ENCODE measurements at regions not wholly inside any gene's neighbourhood (a gene's known extent, or its start where the extent isn't known, plus 50 kb on each side); places are given as distances from the start of the nearest gene placed in this dataset.

DNA sequence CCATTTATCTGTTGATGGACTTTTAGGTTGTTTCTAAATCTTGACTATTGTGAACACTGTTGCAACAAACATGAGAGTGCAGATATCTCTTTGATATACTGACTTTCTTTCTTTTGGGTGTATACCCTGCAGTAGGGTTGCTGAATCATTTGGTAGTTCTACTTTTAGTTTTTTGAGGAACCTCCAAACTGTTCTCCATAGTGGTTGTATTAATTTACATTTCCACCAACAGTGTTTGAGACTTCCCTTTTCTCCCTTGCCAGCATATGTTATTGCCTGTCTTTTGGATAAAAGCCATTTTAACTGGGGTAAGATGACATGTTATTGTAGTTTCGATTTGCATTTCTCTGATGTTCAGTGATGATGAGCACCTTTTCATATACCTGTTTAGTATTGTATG is 330.0 kb downstream of the DDX10 start:
- TF ChIP-seq CTCF (IDR thresholded peaks at IDR 0.05; ENCODE audit: insufficient read depth, low read depth, low read length): no peak
- no peak for DNase-seq (ENCODE audit: low read depth)
- no peak overlapping the region for H3K4me3 ChIP-seq (ENCODE audit: low read depth, low read length)

- no peak for TF ChIP-seq CTCF (IDR thresholded peaks at IDR 0.05; ENCODE audit: insufficient read depth, low read depth, low read length)
These were observed 333.0 kb downstream of the DDX10 start for GRCh38 chr11:108997826-108998225.

DNA sequence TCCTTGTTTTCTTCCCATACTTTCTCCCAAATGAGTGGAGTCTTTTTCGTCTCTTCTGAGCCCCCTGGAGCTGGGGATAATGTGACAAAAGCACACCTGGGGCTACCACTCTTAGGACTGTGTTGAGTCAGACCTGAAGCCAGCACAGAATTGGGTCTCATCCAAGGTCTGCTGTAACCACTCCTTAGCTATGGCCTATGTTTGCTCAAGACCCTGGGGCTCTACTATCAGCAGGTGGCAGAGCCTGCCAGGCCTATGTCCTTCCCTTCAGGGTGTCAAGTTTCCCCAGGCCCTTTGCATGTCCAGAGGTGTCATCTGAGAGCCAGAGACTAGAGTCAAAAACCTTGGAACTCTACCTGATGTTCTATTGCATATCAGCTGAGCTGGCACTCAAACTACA is 335.7 kb downstream of the DDX10 start:
- DNase-seq (ENCODE audit: low read depth): no peak
- TF ChIP-seq CTCF (IDR thresholded peaks at IDR 0.05; ENCODE audit: insufficient read depth, low read depth, low read length): no peak

More at GRCh38 chr11:108997826-108998225, 333.0 kb downstream of the DDX10 start:
- peak; percentile 59 for DNase-seq (ENCODE audit: low read depth)
- no peak overlapping the region for H3K4me3 ChIP-seq (ENCODE audit: low read depth, low read length)

DNA sequence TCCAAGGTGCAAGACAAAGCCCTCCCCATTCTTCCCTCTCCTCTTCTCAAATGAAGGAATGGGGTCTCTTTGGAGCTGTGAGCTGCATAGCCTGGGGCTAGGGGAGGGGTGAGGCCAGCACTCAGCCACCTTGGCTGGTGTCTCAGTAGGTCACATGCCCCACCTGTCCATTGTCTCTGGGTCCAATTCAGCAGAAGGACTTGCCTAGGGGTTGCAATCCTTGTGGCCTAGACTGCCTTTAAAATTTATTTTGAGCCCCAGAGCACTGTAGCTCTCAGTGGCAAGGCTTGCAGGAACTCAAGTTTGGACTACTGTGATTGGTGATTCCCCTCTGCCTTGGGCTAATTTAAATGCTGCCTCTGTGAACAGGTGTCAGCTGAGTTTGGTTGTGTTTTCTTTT is 336.7 kb downstream of the DDX10 start:
- TF ChIP-seq CTCF (IDR thresholded peaks at IDR 0.05; ENCODE audit: insufficient read depth, low read depth, low read length): no peak
- no peak overlapping the region for H3K4me3 ChIP-seq (ENCODE audit: low read depth, low read length)
- no peak for DNase-seq (ENCODE audit: low read depth)

More for the DNA sequence above, 335.7 kb downstream of the DDX10 start:
- H3K4me3 ChIP-seq (ENCODE audit: low read depth, low read length): no peak overlapping the region

DNA sequence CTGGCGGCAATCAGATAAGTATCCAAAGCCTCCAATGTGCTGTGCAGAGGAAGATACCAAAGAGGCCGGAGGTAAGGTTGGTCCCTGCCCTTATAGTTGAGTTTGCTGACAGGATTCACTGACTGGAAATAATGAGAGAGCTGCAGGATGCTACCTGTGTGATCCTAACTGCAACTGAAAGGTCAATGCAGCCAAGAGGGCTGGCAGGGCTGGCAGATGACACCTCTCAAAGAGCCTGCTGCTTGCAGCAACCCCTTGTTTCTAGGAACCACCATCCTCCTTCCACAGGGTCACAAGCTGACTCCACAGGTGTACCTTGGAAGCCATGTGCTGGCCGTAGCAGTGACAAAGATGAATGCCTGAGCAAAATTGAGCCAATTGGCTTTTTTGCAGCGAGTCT is 348.1 kb downstream of the DDX10 start:
- no peak overlapping the region for H3K4me3 ChIP-seq (ENCODE audit: low read depth, low read length)
- no peak for TF ChIP-seq CTCF (IDR thresholded peaks at IDR 0.05; ENCODE audit: insufficient read depth, low read depth, low read length)
- DNase-seq (ENCODE audit: low read depth): no peak

DNA sequence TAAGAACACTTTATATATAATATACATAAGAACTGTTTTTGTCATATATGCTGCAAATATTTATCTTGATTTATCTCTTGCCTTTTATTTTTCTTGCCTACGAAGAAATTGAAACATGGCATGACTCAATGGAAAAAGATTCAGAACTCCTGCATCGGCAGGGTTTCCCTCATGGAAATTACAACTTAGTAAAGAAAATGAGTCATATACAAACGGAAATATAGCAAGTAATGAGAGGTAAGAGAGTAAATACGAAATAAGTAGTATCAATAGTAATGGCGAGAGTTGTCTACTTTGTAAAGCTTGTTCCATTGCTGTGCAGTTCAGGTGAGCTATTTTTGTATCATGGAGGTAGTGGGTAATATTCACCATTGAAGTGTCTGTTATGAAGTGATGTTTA is 350.4 kb downstream of the DDX10 start:
- no peak overlapping the region for H3K4me3 ChIP-seq (ENCODE audit: low read depth, low read length)
- DNase-seq (ENCODE audit: low read depth): peak; percentile 31

More for the DNA sequence above, 350.4 kb downstream of the DDX10 start:
- TF ChIP-seq CTCF (IDR thresholded peaks at IDR 0.05; ENCODE audit: insufficient read depth, low read depth, low read length): no peak
